Liver (tissue), 8 donors: ENCODE measurements at regions not wholly inside any gene's neighbourhood (a gene's known extent, or its start where the extent isn't known, plus 50 kb on each side); places are given as distances from the start of the nearest gene placed in this dataset.

Source experiments
- DNase-seq: peaks from one replicate; pipeline ENCODE4 v3.0.0-alpha.2; 2017; ENCODE audit warnings: low spot score
- H3K27ac ChIP-seq, 2 donors: one replicate each; pipeline ENCODE4 v1.7.0; 2013; ENCODE audit warnings: inconsistent platforms in 2 of 2, low read length in 2 of 2, control low read depth in 1 of 2, low read depth in 1 of 2, mild to moderate bottlenecking in 1 of 2
- H3K27me3 ChIP-seq, 4 donors: one replicate each; pipeline versions ENCODE4 v1.6.1 to v1.7.0; 2013; ENCODE audit warnings: low read length in 3 of 4, inconsistent platforms in 1 of 4, mild to moderate bottlenecking in 1 of 4, moderate library complexity in 1 of 4; ENCODE audit not compliant: control insufficient read depth in 4 of 4, insufficient read depth in 4 of 4
- H3K36me3 ChIP-seq, 4 donors: one replicate each; pipeline versions ENCODE4 v1.6.1 to v1.7.0; 2013; ENCODE audit warnings: low read length in 3 of 4, mild to moderate bottlenecking in 3 of 4, low read depth in 1 of 4, moderate library complexity in 1 of 4; ENCODE audit not compliant: control insufficient read depth in 4 of 4, insufficient read depth in 3 of 4
- H3K4me1 ChIP-seq, 4 donors: one replicate each; pipeline versions ENCODE4 v1.6.1 to v1.7.0; 2013; ENCODE audit warnings: low read length in 3 of 4, mild to moderate bottlenecking in 3 of 4, moderate library complexity in 1 of 4; ENCODE audit not compliant: control insufficient read depth in 4 of 4, insufficient read depth in 4 of 4
- H3K4me3 ChIP-seq, 3 donors: one replicate each; pipeline versions ENCODE4 v1.6.1 to v1.7.0; 2013; ENCODE audit warnings: low read length in 3 of 3, control low read depth in 1 of 3, low read depth in 1 of 3, mild to moderate bottlenecking in 1 of 3
- H3K9ac ChIP-seq, 2 donors: one replicate each; pipeline ENCODE4 v1.7.0; 2013; ENCODE audit warnings: low read length in 2 of 2, mild to moderate bottlenecking in 2 of 2, moderate library complexity in 2 of 2, control low read depth in 1 of 2, low read depth in 1 of 2
- H3K9me3 ChIP-seq, 4 donors: one replicate each; pipeline versions ENCODE4 v1.6.1 to v1.7.0; 2013; ENCODE audit warnings: low read length in 3 of 4; ENCODE audit not compliant: control insufficient read depth in 4 of 4
- EGR1 ChIP-seq, 2 donors: IDR thresholded peaks; 2 replicates each; pipeline ENCODE4 v1.6.1; 2016 to 2018; ENCODE audit warnings: antibody characterized with exemption in 2 of 2, low read depth in 2 of 2
- FOXA2 ChIP-seq: IDR thresholded peaks from 2 replicates; pipeline ENCODE4 v1.6.1; 2016; ENCODE audit warnings: antibody characterized with exemption
- GABPA ChIP-seq, 2 donors: IDR thresholded peaks in 1 of 2; conservative IDR thresholded peaks in 1 of 2; 2 replicates each; pipeline ENCODE4 v1.6.1; 2016; ENCODE audit warnings: antibody characterized with exemption in 2 of 2, mild to moderate bottlenecking in 1 of 2, moderate library complexity in 1 of 2
- HNF4G ChIP-seq: IDR thresholded peaks from 2 replicates; pipeline ENCODE4 v1.6.1; 2016; ENCODE audit warnings: antibody characterized with exemption
- JUND ChIP-seq, 2 donors: IDR thresholded peaks; 2 replicates each; pipeline ENCODE4 v1.6.1; 2016; ENCODE audit warnings: antibody characterized with exemption in 2 of 2
- NR2F2 ChIP-seq: IDR thresholded peaks from 2 replicates; pipeline ENCODE4 v1.6.1; 2016; ENCODE audit warnings: antibody characterized with exemption
- RAD21 ChIP-seq, 2 donors: IDR thresholded peaks; 2 replicates each; pipeline ENCODE4 v1.6.1; 2016; ENCODE audit warnings: antibody characterized with exemption in 2 of 2, mild to moderate bottlenecking in 2 of 2
- RXRA ChIP-seq, 2 donors: IDR thresholded peaks; 2 replicates each; pipeline ENCODE4 v1.6.1; 2017 to 2018; ENCODE audit warnings: antibody characterized with exemption in 2 of 2, mild to moderate bottlenecking in 1 of 2
- SP1 ChIP-seq: IDR thresholded peaks from 2 replicates; pipeline ENCODE4 v1.6.1; 2018; ENCODE audit warnings: antibody characterized with exemption, mild to moderate bottlenecking
- TAF1 ChIP-seq: conservative IDR thresholded peaks from 2 replicates; pipeline ENCODE4 v1.6.1; 2016; ENCODE audit warnings: antibody characterized with exemption, mild to moderate bottlenecking
- YY1 ChIP-seq: IDR thresholded peaks from 2 replicates; pipeline ENCODE4 v1.6.1; 2016; ENCODE audit warnings: antibody characterized with exemption, mild to moderate bottlenecking
- WGBS: extraction: QIAGEN DNeasy Blood & Tissue Kit; methylation state at CpG from one replicate; pipeline ENCODE4 v1.1.7; 2013; 5-methylcytosine and 5-hydroxymethylcytosine counted together
- TF ChIP-seq, protein P1 (sequence below): fragments of 150-350 bp; IDR thresholded peaks from 2 replicates; pipeline ENCODE4 v1.5.1; 2017; ENCODE audit warnings: improper control_type of control experiment, low read depth, low read length; ENCODE audit not compliant: missing input control
- TF ChIP-seq, protein P2 (sequence below): IDR thresholded peaks from 2 replicates; pipeline ENCODE4 v1.6.1; 2016; ENCODE audit warnings: antibody characterized with exemption
- TF ChIP-seq, protein P3 (sequence below): IDR thresholded peaks from 2 replicates; pipeline ENCODE4 v1.6.1; 2016; ENCODE audit warnings: antibody characterized with exemption
- TF ChIP-seq, protein P4 (sequence below): IDR thresholded peaks from 2 replicates; pipeline ENCODE4 v1.6.1; 2016; ENCODE audit warnings: antibody characterized with exemption
- TF ChIP-seq, protein P5 (sequence below): IDR thresholded peaks from 2 replicates; pipeline ENCODE4 v1.6.1; 2016; ENCODE audit warnings: antibody characterized with exemption, mild to moderate bottlenecking
- donor health status: healthy.
- donor health status: healthy.
- donor health status: healthy.
- donor health status: healthy.
- donor health status: healthy.

DNA sequence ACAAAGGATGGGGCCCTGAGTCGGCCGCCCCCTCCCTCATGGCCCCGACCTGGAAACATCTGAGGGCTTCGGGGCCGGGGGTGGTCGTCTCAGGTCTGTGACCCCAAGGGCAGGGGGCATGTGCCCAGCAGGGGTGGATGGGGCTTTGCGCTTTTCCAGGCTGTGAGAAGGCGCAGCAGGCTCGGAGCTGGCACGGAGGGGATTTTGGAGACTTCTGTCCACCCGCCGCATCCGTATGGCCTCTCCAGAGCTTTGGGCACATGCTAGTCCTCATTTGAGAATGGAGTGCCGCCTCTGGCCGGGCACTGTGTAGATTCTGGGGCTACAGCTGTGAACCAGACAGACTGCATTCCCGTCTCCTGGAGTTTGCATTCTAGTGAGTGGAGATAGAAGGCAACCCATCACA lies 66.1 kb upstream of the WNT4 start:
- WGBS: 41% methylated on average over 16 of the region's 16 CpGs

DNA sequence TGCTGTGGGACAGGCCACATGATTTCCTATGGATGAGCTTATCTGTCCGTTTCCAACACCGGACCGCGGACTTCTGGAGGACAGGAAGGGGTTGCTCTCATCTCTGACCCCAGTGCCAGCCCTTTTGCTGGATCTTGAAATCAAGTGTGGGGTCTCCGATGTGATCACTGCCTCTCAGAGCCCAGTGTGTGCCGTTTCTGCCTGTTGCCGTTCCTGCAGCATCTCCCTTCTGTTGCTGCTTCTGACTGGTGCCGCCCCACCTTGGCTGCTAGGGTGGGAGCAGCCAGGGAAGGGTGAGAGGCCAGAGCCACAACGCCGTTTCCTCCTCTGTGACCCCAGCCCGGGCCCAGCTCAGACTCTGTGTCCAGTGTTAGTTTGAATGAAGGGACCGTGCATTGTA lies 67.3 kb upstream of the WNT4 start:
- no peak for DNase-seq
- Histone ChIP-seq H3K9me3 (no peaks in the 10 kb centered on the region), H3K27ac (no peak overlapping the region), H3K4me1 (peaks cover 0 to 2% (median 0%) of the 10 kb centered on the region in 4 donors), H3K4me3 (no peak overlapping the region), H3K9ac (no peak overlapping the region), H3K27me3 (peaks cover 0 to 16% (median 3%) of the 10 kb centered on the region in 4 donors), H3K36me3 (no peaks in the 10 kb centered on the region)
- TF ChIP-seq HNF4G (no peak), NR2F2 (no peak), YY1 (no peak), JUND (IDR thresholded peaks at IDR 0.05) (no peak), EGR1 (IDR thresholded peaks at IDR 0.05; ENCODE audit: low read depth in 2 of 2) (no peak), GABPA (IDR thresholded peaks at IDR 0.05 in 1 of 2, conservative IDR thresholded peaks at IDR 0.05 in 1 of 2) (no peak), FOXA2 (no peak), TAF1 (no peak), RAD21 (IDR thresholded peaks at IDR 0.05) (no peak), RXRA (IDR thresholded peaks at IDR 0.05) (no peak), SP1 (no peak)
- TF ChIP-seq, protein P1, sequence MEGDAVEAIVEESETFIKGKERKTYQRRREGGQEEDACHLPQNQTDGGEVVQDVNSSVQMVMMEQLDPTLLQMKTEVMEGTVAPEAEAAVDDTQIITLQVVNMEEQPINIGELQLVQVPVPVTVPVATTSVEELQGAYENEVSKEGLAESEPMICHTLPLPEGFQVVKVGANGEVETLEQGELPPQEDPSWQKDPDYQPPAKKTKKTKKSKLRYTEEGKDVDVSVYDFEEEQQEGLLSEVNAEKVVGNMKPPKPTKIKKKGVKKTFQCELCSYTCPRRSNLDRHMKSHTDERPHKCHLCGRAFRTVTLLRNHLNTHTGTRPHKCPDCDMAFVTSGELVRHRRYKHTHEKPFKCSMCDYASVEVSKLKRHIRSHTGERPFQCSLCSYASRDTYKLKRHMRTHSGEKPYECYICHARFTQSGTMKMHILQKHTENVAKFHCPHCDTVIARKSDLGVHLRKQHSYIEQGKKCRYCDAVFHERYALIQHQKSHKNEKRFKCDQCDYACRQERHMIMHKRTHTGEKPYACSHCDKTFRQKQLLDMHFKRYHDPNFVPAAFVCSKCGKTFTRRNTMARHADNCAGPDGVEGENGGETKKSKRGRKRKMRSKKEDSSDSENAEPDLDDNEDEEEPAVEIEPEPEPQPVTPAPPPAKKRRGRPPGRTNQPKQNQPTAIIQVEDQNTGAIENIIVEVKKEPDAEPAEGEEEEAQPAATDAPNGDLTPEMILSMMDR: no peak
- TF ChIP-seq, protein P2, sequence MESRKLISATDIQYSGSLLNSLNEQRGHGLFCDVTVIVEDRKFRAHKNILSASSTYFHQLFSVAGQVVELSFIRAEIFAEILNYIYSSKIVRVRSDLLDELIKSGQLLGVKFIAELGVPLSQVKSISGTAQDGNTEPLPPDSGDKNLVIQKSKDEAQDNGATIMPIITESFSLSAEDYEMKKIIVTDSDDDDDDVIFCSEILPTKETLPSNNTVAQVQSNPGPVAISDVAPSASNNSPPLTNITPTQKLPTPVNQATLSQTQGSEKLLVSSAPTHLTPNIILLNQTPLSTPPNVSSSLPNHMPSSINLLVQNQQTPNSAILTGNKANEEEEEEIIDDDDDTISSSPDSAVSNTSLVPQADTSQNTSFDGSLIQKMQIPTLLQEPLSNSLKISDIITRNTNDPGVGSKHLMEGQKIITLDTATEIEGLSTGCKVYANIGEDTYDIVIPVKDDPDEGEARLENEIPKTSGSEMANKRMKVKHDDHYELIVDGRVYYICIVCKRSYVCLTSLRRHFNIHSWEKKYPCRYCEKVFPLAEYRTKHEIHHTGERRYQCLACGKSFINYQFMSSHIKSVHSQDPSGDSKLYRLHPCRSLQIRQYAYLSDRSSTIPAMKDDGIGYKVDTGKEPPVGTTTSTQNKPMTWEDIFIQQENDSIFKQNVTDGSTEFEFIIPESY: no peak
- TF ChIP-seq, protein P3, sequence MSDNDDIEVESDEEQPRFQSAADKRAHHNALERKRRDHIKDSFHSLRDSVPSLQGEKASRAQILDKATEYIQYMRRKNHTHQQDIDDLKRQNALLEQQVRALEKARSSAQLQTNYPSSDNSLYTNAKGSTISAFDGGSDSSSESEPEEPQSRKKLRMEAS: no peak
- TF ChIP-seq, protein P4, sequence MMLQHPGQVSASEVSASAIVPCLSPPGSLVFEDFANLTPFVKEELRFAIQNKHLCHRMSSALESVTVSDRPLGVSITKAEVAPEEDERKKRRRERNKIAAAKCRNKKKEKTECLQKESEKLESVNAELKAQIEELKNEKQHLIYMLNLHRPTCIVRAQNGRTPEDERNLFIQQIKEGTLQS: no peak
- TF ChIP-seq, protein P5, sequence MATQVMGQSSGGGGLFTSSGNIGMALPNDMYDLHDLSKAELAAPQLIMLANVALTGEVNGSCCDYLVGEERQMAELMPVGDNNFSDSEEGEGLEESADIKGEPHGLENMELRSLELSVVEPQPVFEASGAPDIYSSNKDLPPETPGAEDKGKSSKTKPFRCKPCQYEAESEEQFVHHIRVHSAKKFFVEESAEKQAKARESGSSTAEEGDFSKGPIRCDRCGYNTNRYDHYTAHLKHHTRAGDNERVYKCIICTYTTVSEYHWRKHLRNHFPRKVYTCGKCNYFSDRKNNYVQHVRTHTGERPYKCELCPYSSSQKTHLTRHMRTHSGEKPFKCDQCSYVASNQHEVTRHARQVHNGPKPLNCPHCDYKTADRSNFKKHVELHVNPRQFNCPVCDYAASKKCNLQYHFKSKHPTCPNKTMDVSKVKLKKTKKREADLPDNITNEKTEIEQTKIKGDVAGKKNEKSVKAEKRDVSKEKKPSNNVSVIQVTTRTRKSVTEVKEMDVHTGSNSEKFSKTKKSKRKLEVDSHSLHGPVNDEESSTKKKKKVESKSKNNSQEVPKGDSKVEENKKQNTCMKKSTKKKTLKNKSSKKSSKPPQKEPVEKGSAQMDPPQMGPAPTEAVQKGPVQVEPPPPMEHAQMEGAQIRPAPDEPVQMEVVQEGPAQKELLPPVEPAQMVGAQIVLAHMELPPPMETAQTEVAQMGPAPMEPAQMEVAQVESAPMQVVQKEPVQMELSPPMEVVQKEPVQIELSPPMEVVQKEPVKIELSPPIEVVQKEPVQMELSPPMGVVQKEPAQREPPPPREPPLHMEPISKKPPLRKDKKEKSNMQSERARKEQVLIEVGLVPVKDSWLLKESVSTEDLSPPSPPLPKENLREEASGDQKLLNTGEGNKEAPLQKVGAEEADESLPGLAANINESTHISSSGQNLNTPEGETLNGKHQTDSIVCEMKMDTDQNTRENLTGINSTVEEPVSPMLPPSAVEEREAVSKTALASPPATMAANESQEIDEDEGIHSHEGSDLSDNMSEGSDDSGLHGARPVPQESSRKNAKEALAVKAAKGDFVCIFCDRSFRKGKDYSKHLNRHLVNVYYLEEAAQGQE: no peak
- WGBS: 56% methylated on average over 12 of the region's 12 CpGs

More for the DNA sequence above, 66.1 kb upstream of the WNT4 start:
- Histone ChIP-seq H3K4me3 (no peak overlapping the region), H3K27ac (no peak overlapping the region), H3K4me1 (peaks cover 0 to 4% (median 0%) of the 10 kb centered on the region in 4 donors), H3K27me3 (peaks cover 0 to 16% (median 3%) of the 10 kb centered on the region in 4 donors), H3K36me3 (no peaks in the 10 kb centered on the region), H3K9ac (no peak overlapping the region), H3K9me3 (no peaks in the 10 kb centered on the region)
- TF ChIP-seq, protein P1: no peak
- TF ChIP-seq, protein P3: no peak
- TF ChIP-seq SP1: no peak
- no peak for TF ChIP-seq GABPA (IDR thresholded peaks at IDR 0.05 in 1 of 2, conservative IDR thresholded peaks at IDR 0.05 in 1 of 2)
- no peak for TF ChIP-seq HNF4G
- DNase-seq: no peak
